Liver (tissue), 8 donors: ENCODE measurements at regions not wholly inside any gene's neighbourhood (a gene's known extent, or its start where the extent isn't known, plus 50 kb on each side); places are given as distances from the start of the nearest gene placed in this dataset.

Experiments used
- DNase-seq: peaks from one replicate; pipeline ENCODE4 v3.0.0-alpha.2; 2017; ENCODE audit warnings: low spot score
- H3K27ac ChIP-seq, 2 donors: one replicate each; pipeline ENCODE4 v1.7.0; 2013; ENCODE audit warnings: inconsistent platforms in 2 of 2, low read length in 2 of 2, control low read depth in 1 of 2, low read depth in 1 of 2, mild to moderate bottlenecking in 1 of 2
- H3K27me3 ChIP-seq, 4 donors: one replicate each; pipeline versions ENCODE4 v1.6.1 to v1.7.0; 2013; ENCODE audit warnings: low read length in 3 of 4, inconsistent platforms in 1 of 4, mild to moderate bottlenecking in 1 of 4, moderate library complexity in 1 of 4; ENCODE audit not compliant: control insufficient read depth in 4 of 4, insufficient read depth in 4 of 4
- H3K36me3 ChIP-seq, 4 donors: one replicate each; pipeline versions ENCODE4 v1.6.1 to v1.7.0; 2013; ENCODE audit warnings: low read length in 3 of 4, mild to moderate bottlenecking in 3 of 4, low read depth in 1 of 4, moderate library complexity in 1 of 4; ENCODE audit not compliant: control insufficient read depth in 4 of 4, insufficient read depth in 3 of 4
- H3K4me1 ChIP-seq, 4 donors: one replicate each; pipeline versions ENCODE4 v1.6.1 to v1.7.0; 2013; ENCODE audit warnings: low read length in 3 of 4, mild to moderate bottlenecking in 3 of 4, moderate library complexity in 1 of 4; ENCODE audit not compliant: control insufficient read depth in 4 of 4, insufficient read depth in 4 of 4
- H3K4me3 ChIP-seq, 3 donors: one replicate each; pipeline versions ENCODE4 v1.6.1 to v1.7.0; 2013; ENCODE audit warnings: low read length in 3 of 3, control low read depth in 1 of 3, low read depth in 1 of 3, mild to moderate bottlenecking in 1 of 3
- H3K9ac ChIP-seq, 2 donors: one replicate each; pipeline ENCODE4 v1.7.0; 2013; ENCODE audit warnings: low read length in 2 of 2, mild to moderate bottlenecking in 2 of 2, moderate library complexity in 2 of 2, control low read depth in 1 of 2, low read depth in 1 of 2
- H3K9me3 ChIP-seq, 4 donors: one replicate each; pipeline versions ENCODE4 v1.6.1 to v1.7.0; 2013; ENCODE audit warnings: low read length in 3 of 4; ENCODE audit not compliant: control insufficient read depth in 4 of 4
- ATF3 ChIP-seq: IDR thresholded peaks from 2 replicates; pipeline ENCODE4 v1.6.1; 2016; ENCODE audit warnings: antibody characterized with exemption
- CTCF ChIP-seq: fragments of 150-350 bp; IDR thresholded peaks from 2 replicates; pipeline ENCODE4 v1.5.1; 2017; ENCODE audit warnings: improper control_type of control experiment, low read depth, low read length; ENCODE audit not compliant: missing input control
- EGR1 ChIP-seq, 2 donors: IDR thresholded peaks; 2 replicates each; pipeline ENCODE4 v1.6.1; 2016 to 2018; ENCODE audit warnings: antibody characterized with exemption in 2 of 2, low read depth in 2 of 2
- FOXA1 ChIP-seq: IDR thresholded peaks from 2 replicates; pipeline ENCODE4 v1.6.1; 2016; ENCODE audit warnings: antibody characterized with exemption
- FOXA2 ChIP-seq: IDR thresholded peaks from 2 replicates; pipeline ENCODE4 v1.6.1; 2016; ENCODE audit warnings: antibody characterized with exemption
- GABPA ChIP-seq, 2 donors: IDR thresholded peaks in 1 of 2; conservative IDR thresholded peaks in 1 of 2; 2 replicates each; pipeline ENCODE4 v1.6.1; 2016; ENCODE audit warnings: antibody characterized with exemption in 2 of 2, mild to moderate bottlenecking in 1 of 2, moderate library complexity in 1 of 2
- HNF4A ChIP-seq, 2 donors: conservative IDR thresholded peaks; 2 replicates each; pipeline ENCODE4 v1.6.1; 2016; ENCODE audit warnings: antibody characterized with exemption in 2 of 2, mild to moderate bottlenecking in 2 of 2
- HNF4G ChIP-seq: IDR thresholded peaks from 2 replicates; pipeline ENCODE4 v1.6.1; 2016; ENCODE audit warnings: antibody characterized with exemption
- JUND ChIP-seq, 2 donors: IDR thresholded peaks; 2 replicates each; pipeline ENCODE4 v1.6.1; 2016; ENCODE audit warnings: antibody characterized with exemption in 2 of 2
- MAX ChIP-seq: IDR thresholded peaks from 2 replicates; pipeline ENCODE4 v1.6.1; 2016; ENCODE audit warnings: antibody characterized with exemption
- NR2F2 ChIP-seq: IDR thresholded peaks from 2 replicates; pipeline ENCODE4 v1.6.1; 2016; ENCODE audit warnings: antibody characterized with exemption
- RAD21 ChIP-seq, 2 donors: IDR thresholded peaks; 2 replicates each; pipeline ENCODE4 v1.6.1; 2016; ENCODE audit warnings: antibody characterized with exemption in 2 of 2, mild to moderate bottlenecking in 2 of 2
- RXRA ChIP-seq, 2 donors: IDR thresholded peaks; 2 replicates each; pipeline ENCODE4 v1.6.1; 2017 to 2018; ENCODE audit warnings: antibody characterized with exemption in 2 of 2, mild to moderate bottlenecking in 1 of 2
- SP1 ChIP-seq: IDR thresholded peaks from 2 replicates; pipeline ENCODE4 v1.6.1; 2018; ENCODE audit warnings: antibody characterized with exemption, mild to moderate bottlenecking
- TAF1 ChIP-seq: conservative IDR thresholded peaks from 2 replicates; pipeline ENCODE4 v1.6.1; 2016; ENCODE audit warnings: antibody characterized with exemption, mild to moderate bottlenecking
- YY1 ChIP-seq: IDR thresholded peaks from 2 replicates; pipeline ENCODE4 v1.6.1; 2016; ENCODE audit warnings: antibody characterized with exemption, mild to moderate bottlenecking
- ZBTB33 ChIP-seq: IDR thresholded peaks from 2 replicates; pipeline ENCODE4 v1.6.1; 2016; ENCODE audit warnings: antibody characterized with exemption
- WGBS: extraction: QIAGEN DNeasy Blood & Tissue Kit; methylation state at CpG from one replicate; pipeline ENCODE4 v1.1.7; 2013; 5-methylcytosine and 5-hydroxymethylcytosine counted together
- donor health status: healthy.
- donor health status: healthy.
- donor health status: healthy.
- donor health status: healthy.
- donor health status: healthy.

DNA sequence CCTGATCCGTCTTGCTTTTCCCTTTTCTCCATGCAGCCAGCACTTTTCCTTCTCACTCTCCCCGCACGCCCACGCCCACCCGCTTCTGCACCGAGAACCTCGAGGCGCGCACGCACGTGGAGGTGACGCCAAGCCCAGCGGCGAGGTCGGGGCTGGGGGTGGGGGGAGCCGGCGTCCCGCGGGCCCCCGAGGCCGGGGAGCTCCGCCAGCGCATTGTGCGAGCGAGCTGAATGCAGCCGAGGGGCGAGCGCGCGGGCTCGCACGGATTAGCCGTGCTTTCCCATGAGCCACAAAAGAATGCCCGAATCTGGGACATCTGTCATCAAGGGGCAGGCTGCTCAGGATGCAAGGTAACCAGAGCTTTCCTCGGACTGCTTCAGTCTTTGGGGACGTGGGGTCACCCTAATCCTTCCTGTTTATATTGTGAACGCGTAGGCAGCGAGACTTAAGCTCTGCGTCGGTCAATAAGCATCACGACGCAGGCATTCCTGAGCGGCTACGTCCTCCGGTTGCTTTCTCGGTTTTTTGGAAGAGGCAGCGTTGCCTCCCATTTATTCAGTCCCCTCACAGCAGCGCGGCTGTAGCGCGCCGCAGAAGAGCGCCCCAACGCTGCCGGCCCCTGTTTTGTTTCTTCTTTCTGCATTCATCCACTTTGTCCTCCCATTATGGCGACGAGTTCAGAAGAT is 67.3 kb upstream of the AKT3 start (continued):
- TF ChIP-seq ZBTB33 (no peak), TAF1 (no peak), HNF4A (conservative IDR thresholded peaks at IDR 0.05) (no peak), CTCF (no peak), NR2F2 (no peak)

DNA sequence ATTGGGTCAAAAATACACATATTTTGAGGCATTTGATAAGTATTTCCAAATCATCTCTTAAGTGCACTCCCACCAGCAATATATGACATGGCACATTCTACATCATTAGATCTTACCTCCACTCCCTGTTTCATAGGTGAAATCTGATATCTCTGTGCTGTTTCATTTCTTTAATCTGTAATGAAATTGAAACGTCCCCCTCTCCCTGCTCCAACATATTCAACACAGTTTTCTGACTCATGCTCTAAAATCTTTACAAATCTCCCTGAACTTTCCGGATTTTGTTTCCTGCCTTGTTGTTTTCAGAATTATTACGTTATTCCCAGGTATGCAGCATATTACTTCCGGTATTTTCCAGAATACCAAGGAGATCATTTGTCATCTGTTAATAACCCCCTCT is 66.1 kb upstream of the AKT3 start:
- DNase-seq, result no peak
- TF ChIP-seq FOXA1, result no peak
- TF ChIP-seq HNF4G, result no peak
- TF ChIP-seq FOXA2, result no peak
- no peak for TF ChIP-seq TAF1
- no peak for TF ChIP-seq NR2F2
- TF ChIP-seq GABPA (IDR thresholded peaks at IDR 0.05 in 1 of 2, conservative IDR thresholded peaks at IDR 0.05 in 1 of 2), result no peak
- no peak for TF ChIP-seq RAD21 (IDR thresholded peaks at IDR 0.05)

GRCh38 chr1:243912347-243912746 is 62.3 kb upstream of the AKT3 start:
- 82% methylated on average over 2 of the region's 2 CpGs for WGBS
- TF ChIP-seq MAX, result no peak
- no peak for TF ChIP-seq ZBTB33
- no peak for TF ChIP-seq EGR1 (IDR thresholded peaks at IDR 0.05; ENCODE audit: low read depth in 2 of 2)
- no peak for TF ChIP-seq TAF1
- no peak for TF ChIP-seq JUND (IDR thresholded peaks at IDR 0.05)
- TF ChIP-seq YY1, result no peak
- TF ChIP-seq FOXA2, result no peak
- TF ChIP-seq CTCF, result no peak
- TF ChIP-seq SP1, result no peak
- TF ChIP-seq RXRA (IDR thresholded peaks at IDR 0.05), result no peak
- TF ChIP-seq HNF4G, result no peak
- TF ChIP-seq HNF4A (conservative IDR thresholded peaks at IDR 0.05), result no peak
- TF ChIP-seq ATF3, result no peak

More for the DNA sequence above, 66.1 kb upstream of the AKT3 start:
- 70% methylated on average over 4 of the region's 4 CpGs for WGBS
- Histone ChIP-seq H3K4me1 (peaks cover 4 to 13% (median 9%) of the 10 kb centered on the region in 4 donors), H3K27ac (no peak overlapping the region), H3K36me3 (no peaks in the 10 kb centered on the region), H3K9ac (no peak overlapping the region), H3K4me3 (no peak overlapping the region), H3K9me3 (no peaks in the 10 kb centered on the region), H3K27me3 (peaks cover 0 to 19% (median 2%) of the 10 kb centered on the region in 4 donors)

More at GRCh38 chr1:243912347-243912746, 62.3 kb upstream of the AKT3 start:
- no peaks in the 10 kb centered on the region for H3K9me3 ChIP-seq
- H3K4me1 ChIP-seq, result peaks cover 4 to 8% (median 5%) of the 10 kb centered on the region in 4 donors
- peaks cover 0 to 16% (median 2%) of the 10 kb centered on the region in 4 donors for H3K27me3 ChIP-seq
- no peak for DNase-seq
- H3K9ac ChIP-seq, result no peak overlapping the region
- no peaks in the 10 kb centered on the region for H3K36me3 ChIP-seq
- H3K4me3 ChIP-seq, result no peak overlapping the region
- H3K27ac ChIP-seq, result no peak overlapping the region
